Sigmoid colon (tissue), 6 donors: ENCODE measurements at regions not wholly inside any gene's neighbourhood (a gene's known extent, or its start where the extent isn't known, plus 50 kb on each side); places are given as distances from the start of the nearest gene placed in this dataset.
A peak's percentile ranks its signal among the peaks of the same experiment; 100 is the strongest.

ENCODE experiments used
- DNase-seq: peaks from one replicate; pipeline ENCODE4 v3.0.0-alpha.2; 2019
- H3K27ac ChIP-seq, 4 donors: fragments of 200-600 bp; sonication (generic); one replicate each; pipeline ENCODE4 v1.5.1; 2016 to 2019; ENCODE audit warnings: mild to moderate bottlenecking in 1 of 4
- H3K27me3 ChIP-seq, 3 donors: fragments of 200-600 bp; sonication (generic); one replicate each; pipeline ENCODE4 v1.5.1; 2019; ENCODE audit warnings: mild to moderate bottlenecking in 1 of 3
- H3K36me3 ChIP-seq, 4 donors: fragments of 200-600 bp; sonication (generic); one replicate each; pipeline ENCODE4 v1.5.1; 2016 to 2019
- H3K4me1 ChIP-seq, 4 donors: fragments of 200-600 bp; sonication (generic); one replicate each; pipeline ENCODE4 v1.5.1; 2017 to 2019
- H3K4me3 ChIP-seq, 4 donors: fragments of 200-600 bp; sonication (generic); one replicate each; pipeline ENCODE4 v1.5.1; 2017 to 2019; ENCODE audit warnings: mild to moderate bottlenecking in 2 of 4, moderate library complexity in 1 of 4
- H3K9me3 ChIP-seq, 4 donors: fragments of 200-600 bp in 3 of 4; sonication (generic) in 3 of 4; one replicate each; pipeline versions ENCODE4 v1.5.1 to v1.6.1; 2013 to 2019
- CTCF ChIP-seq, 4 experiments: fragments of 450-650 bp in 3 of 4; fragments of 200-600 bp in 1 of 4; IDR thresholded peaks; one replicate each; pipeline ENCODE4 v1.5.1; 2016 to 2019; ENCODE audit warnings: antibody characterized with exemption in 4 of 4, mild to moderate bottlenecking in 3 of 4, moderate library complexity in 2 of 4
- EP300 ChIP-seq, 4 donors: sonication (generic); formaldehyde crosslinking; IDR thresholded peaks; one replicate each; pipeline ENCODE4 v1.6.1; 2017; ENCODE audit warnings: antibody characterized with exemption in 4 of 4
- POLR2A ChIP-seq, 2 donors: fragments of 450-650 bp; IDR thresholded peaks; one replicate each; pipeline ENCODE4 v1.6.1; 2016; ENCODE audit warnings: antibody characterized with exemption in 2 of 2, mild to moderate bottlenecking in 2 of 2, moderate library complexity in 2 of 2
- POLR2AphosphoS5 ChIP-seq, 4 donors: sonication (generic); formaldehyde crosslinking; IDR thresholded peaks; one replicate each; pipeline ENCODE4 v1.6.1; 2017; ENCODE audit warnings: antibody characterized with exemption in 4 of 4
- WGBS, 2 donors: extraction: QIAGEN DNeasy Blood & Tissue Kit; methylation state at CpG; one replicate each; pipeline ENCODE4 v1.1.7; 2013; 5-methylcytosine and 5-hydroxymethylcytosine counted together
- intact Hi-C: fragments of 100-400 bp; cut with DNase I; formaldehyde crosslinking; loops from one replicate; pipeline ENCODE4 v1.15.1; 2023
- donor health status: healthy with polysubstance abuse.
- donor health status: healthy.

- intact Hi-C loops, result loop anchor here (2.0 to 5.0 kb wide), 6 partner anchors 172 to 897 kb away; no protein-coding TSS in a partner anchor
- H3K27me3 ChIP-seq, result no peaks in the 10 kb centered on the region
Observed at GRCh38 chr3:188949456-188949855, 222.3 kb upstream of the TPRG1 start.

GRCh38 chr3:188949996-188950395 lies 221.8 kb upstream of the TPRG1 start:
- Histone ChIP-seq H3K4me1 (peaks cover 0 to 58% (median 54%) of the 10 kb centered on the region in 4 donors), H3K9me3 (no peaks in the 10 kb centered on the region), H3K27me3 (no peaks in the 10 kb centered on the region), H3K27ac (peak overlapping the region; percentile 92 to 97 (median 96)), H3K36me3 (no peaks in the 10 kb centered on the region), H3K4me3 (no peak overlapping the region)
- no peak for TF ChIP-seq CTCF (IDR thresholded peaks at IDR 0.05)
- TF ChIP-seq POLR2AphosphoS5 (IDR thresholded peaks at IDR 0.05), result no peak
- no peak for TF ChIP-seq POLR2A (IDR thresholded peaks at IDR 0.05)
- TF ChIP-seq EP300 (IDR thresholded peaks at IDR 0.05), result no peak
- DNase-seq, result no peak
- intact Hi-C loops, result loop anchor here (2.0 to 5.0 kb wide), 6 partner anchors 173 to 897 kb away; no protein-coding TSS in a partner anchor
- WGBS, 2 donors, result 94 to 99% methylated on average over 1 of the region's 1 CpG

More at GRCh38 chr3:188949456-188949855, 222.3 kb upstream of the TPRG1 start:
- TF ChIP-seq POLR2AphosphoS5 (IDR thresholded peaks at IDR 0.05) (no peak), CTCF (IDR thresholded peaks at IDR 0.05) (no peak), EP300 (IDR thresholded peaks at IDR 0.05) (no peak), POLR2A (IDR thresholded peaks at IDR 0.05) (no peak)
- H3K4me1 ChIP-seq, result peaks cover 0 to 56% (median 53%) of the 10 kb centered on the region in 4 donors
- peak overlapping the region; percentile 92 to 97 (median 96) for H3K27ac ChIP-seq
- DNase-seq, result no peak
- WGBS, 2 donors, result 96 to 97% methylated on average over 2 of the region's 2 CpGs
- H3K36me3 ChIP-seq, result no peaks in the 10 kb centered on the region
- H3K4me3 ChIP-seq, result no peak overlapping the region
- H3K9me3 ChIP-seq, result no peaks in the 10 kb centered on the region

- Histone ChIP-seq H3K27ac (peak overlapping the region; percentile 92 to 97 (median 96)), H3K4me3 (no peak overlapping the region), H3K27me3 (no peaks in the 10 kb centered on the region), H3K4me1 (peaks cover 0 to 58% (median 54%) of the 10 kb centered on the region in 4 donors), H3K9me3 (no peaks in the 10 kb centered on the region), H3K36me3 (no peaks in the 10 kb centered on the region)
- TF ChIP-seq POLR2AphosphoS5 (IDR thresholded peaks at IDR 0.05), result peak; percentile 63 to 89 (median 69)
- TF ChIP-seq EP300 (IDR thresholded peaks at IDR 0.05), result peak in 2 of 4 donors; percentile 9 to 60
- no peak for TF ChIP-seq POLR2A (IDR thresholded peaks at IDR 0.05)
- TF ChIP-seq CTCF (IDR thresholded peaks at IDR 0.05), result no peak
- DNase-seq, result peak; percentile 94
- WGBS, 2 donors, result 46 to 61% methylated on average over 13 of the region's 13 CpGs
- intact Hi-C loops, result no loop called here
Observed at GRCh38 chr3:188950832-188951489, 220.8 kb upstream of the TPRG1 start.

- 88 to 92% methylated on average over 8 of the region's 8 CpGs for WGBS, 2 donors
- H3K27me3 ChIP-seq, result no peaks in the 10 kb centered on the region
- H3K4me1 ChIP-seq, result peaks cover 0 to 58% (median 50%) of the 10 kb centered on the region in 4 donors
- no peak for DNase-seq
- peak overlapping the region; percentile 92 to 97 (median 96) for H3K27ac ChIP-seq
- intact Hi-C loops, result no loop called here
- no peaks in the 10 kb centered on the region for H3K9me3 ChIP-seq
- H3K4me3 ChIP-seq, result no peak overlapping the region
- H3K36me3 ChIP-seq, result no peaks in the 10 kb centered on the region
- TF ChIP-seq EP300 (IDR thresholded peaks at IDR 0.05) (no peak), CTCF (IDR thresholded peaks at IDR 0.05) (no peak), POLR2A (IDR thresholded peaks at IDR 0.05) (no peak), POLR2AphosphoS5 (IDR thresholded peaks at IDR 0.05) (no peak)
Observed at GRCh38 chr3:188951734-188952133, 220.0 kb upstream of the TPRG1 start.
